ENCODE measurements at regions not wholly inside any gene's neighbourhood (a gene's known extent, or its start where the extent isn't known, plus 50 kb on each side); places are given as distances from the start of the nearest gene placed in this dataset.
"Not testable (repeated sequence)": the region's sequence is repeated elsewhere in the genome, so short reads cannot be mapped to it uniquely, and the experiment has no call there.

- Histone ChIP-seq H3K4me3 (ENCODE audit: low read length) (no peak overlapping the region), H3K27me3 (ENCODE audit: insufficient read depth, low read length) (no peaks in the 10 kb centered on the region), H3K4me1 (ENCODE audit: insufficient read depth, low read length) (no peaks in the 10 kb centered on the region), H3K9me3 (ENCODE audit: low read depth, low read length) (no peaks in the 10 kb centered on the region)
These were observed 114.2 kb upstream of the ZNF236 start for GRCh38 chr18:76708071-76708721.

- Histone ChIP-seq H3K4me1 (ENCODE audit: insufficient read depth, low read length) (no peaks in the 10 kb centered on the region), H3K27me3 (ENCODE audit: insufficient read depth, low read length) (no peaks in the 10 kb centered on the region), H3K4me3 (ENCODE audit: low read length) (no peak overlapping the region), H3K9me3 (ENCODE audit: low read depth, low read length) (no peaks in the 10 kb centered on the region)
These were observed 114.8 kb upstream of the ZNF236 start for GRCh38 chr18:76707534-76707933.

- not testable (repeated sequence) for H3K4me3 ChIP-seq (ENCODE audit: low read length); H3K9me3 ChIP-seq (ENCODE audit: low read depth, low read length); H3K27me3 ChIP-seq (ENCODE audit: insufficient read depth, low read length); H3K4me1 ChIP-seq (ENCODE audit: insufficient read depth, low read length)
These were observed 117.8 kb upstream of the ZNF236 start for GRCh38 chr18:76704589-76704988.

- no peaks in the 10 kb centered on the region for H3K9me3 ChIP-seq (ENCODE audit: low read depth, low read length)
- no peaks in the 10 kb centered on the region for H3K4me1 ChIP-seq (ENCODE audit: insufficient read depth, low read length)
- H3K4me3 ChIP-seq (ENCODE audit: low read length) = no peak overlapping the region
- peaks cover 11% of the 10 kb centered on the region for H3K27me3 ChIP-seq (ENCODE audit: insufficient read depth, low read length)
These were observed 122.4 kb upstream of the ZNF236 start for GRCh38 chr18:76699923-76700322.

DNA sequence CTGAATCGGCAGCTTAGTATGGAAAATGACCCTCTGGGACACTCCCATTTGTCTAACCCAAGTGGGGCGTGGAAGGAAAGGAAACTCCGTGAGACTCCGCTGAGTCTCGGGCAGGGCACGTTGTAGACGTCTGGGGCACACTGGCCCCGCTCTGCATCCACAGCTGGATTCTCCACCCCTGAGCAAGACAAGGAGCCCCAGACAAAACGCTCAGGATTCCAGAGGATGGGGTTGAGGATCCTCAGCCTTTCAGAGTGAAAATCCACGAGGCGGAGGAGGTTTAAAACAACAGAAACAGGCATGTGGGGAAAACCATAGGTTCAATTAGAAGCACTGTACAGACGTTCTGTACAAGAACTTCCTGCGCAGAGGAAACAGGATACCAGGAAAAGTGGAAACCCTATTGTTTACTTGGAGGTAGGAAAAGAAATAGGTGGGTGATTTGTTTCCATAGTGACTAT lies 124.9 kb upstream of the ZNF236 start:
- Histone ChIP-seq H3K4me3 (ENCODE audit: low read length) (no peak overlapping the region), H3K9me3 (ENCODE audit: low read depth, low read length) (no peaks in the 10 kb centered on the region), H3K27me3 (ENCODE audit: insufficient read depth, low read length) (peaks cover 13% of the 10 kb centered on the region), H3K4me1 (ENCODE audit: insufficient read depth, low read length) (no peaks in the 10 kb centered on the region)

GRCh38 chr18:76691800-76692199 lies 130.6 kb upstream of the ZNF236 start:
- Histone ChIP-seq H3K4me1 (ENCODE audit: insufficient read depth, low read length) (peaks cover 3% of the 10 kb centered on the region), H3K9me3 (ENCODE audit: low read depth, low read length) (no peaks in the 10 kb centered on the region), H3K27me3 (ENCODE audit: insufficient read depth, low read length) (peaks cover 6% of the 10 kb centered on the region), H3K4me3 (ENCODE audit: low read length) (no peak overlapping the region)

- Histone ChIP-seq H3K4me3 (ENCODE audit: low read length) (no peak overlapping the region), H3K4me1 (ENCODE audit: insufficient read depth, low read length) (peaks cover 7% of the 10 kb centered on the region), H3K9me3 (ENCODE audit: low read depth, low read length) (no peaks in the 10 kb centered on the region)
These were observed 132.6 kb upstream of the ZNF236 start for GRCh38 chr18:76689646-76690264.

DNA sequence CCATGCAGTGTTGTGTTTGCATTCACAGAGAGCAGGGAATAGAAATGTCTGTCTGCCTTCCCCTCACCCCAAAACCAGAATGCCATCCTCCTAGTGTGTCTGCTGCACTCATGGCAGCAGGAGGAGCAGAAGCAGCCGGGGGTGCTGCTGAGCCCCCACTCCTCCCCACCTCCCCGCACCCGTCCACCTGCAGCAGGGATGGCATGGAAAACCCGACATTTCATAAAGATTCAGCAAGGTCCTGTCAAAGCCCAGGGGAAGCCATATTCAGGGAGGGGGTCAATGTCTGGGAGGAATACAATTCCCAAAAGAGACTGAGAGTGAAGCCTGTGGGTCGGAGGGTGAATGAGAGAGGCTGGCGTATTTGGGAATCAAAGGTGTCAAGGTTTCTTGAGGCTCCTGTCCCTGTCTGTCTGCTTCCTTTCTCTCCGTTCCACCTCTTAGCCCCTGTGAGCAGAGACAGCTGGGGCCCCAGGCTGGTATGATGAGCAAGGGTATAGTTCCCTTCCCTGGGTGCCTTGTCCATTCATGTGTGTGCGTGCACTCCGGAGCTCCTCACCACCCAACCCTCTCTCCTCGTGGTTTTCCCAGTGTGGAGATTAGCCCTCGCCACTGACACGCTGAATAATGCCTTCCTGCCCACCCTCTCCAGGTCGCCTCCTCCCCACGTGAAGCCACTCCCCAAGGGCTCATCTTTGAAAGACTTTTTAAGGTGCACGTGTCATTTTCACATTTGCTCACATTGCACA lies 133.5 kb upstream of the ZNF236 start:
- Histone ChIP-seq H3K4me1 (ENCODE audit: insufficient read depth, low read length) (peaks cover 7% of the 10 kb centered on the region), H3K9me3 (ENCODE audit: low read depth, low read length) (no peaks in the 10 kb centered on the region), H3K27me3 (ENCODE audit: insufficient read depth, low read length) (peaks cover 6% of the 10 kb centered on the region), H3K4me3 (ENCODE audit: low read length) (no peak overlapping the region)

More at GRCh38 chr18:76689646-76690264, 132.6 kb upstream of the ZNF236 start:
- H3K27me3 ChIP-seq (ENCODE audit: insufficient read depth, low read length) = peaks cover 6% of the 10 kb centered on the region

DNA sequence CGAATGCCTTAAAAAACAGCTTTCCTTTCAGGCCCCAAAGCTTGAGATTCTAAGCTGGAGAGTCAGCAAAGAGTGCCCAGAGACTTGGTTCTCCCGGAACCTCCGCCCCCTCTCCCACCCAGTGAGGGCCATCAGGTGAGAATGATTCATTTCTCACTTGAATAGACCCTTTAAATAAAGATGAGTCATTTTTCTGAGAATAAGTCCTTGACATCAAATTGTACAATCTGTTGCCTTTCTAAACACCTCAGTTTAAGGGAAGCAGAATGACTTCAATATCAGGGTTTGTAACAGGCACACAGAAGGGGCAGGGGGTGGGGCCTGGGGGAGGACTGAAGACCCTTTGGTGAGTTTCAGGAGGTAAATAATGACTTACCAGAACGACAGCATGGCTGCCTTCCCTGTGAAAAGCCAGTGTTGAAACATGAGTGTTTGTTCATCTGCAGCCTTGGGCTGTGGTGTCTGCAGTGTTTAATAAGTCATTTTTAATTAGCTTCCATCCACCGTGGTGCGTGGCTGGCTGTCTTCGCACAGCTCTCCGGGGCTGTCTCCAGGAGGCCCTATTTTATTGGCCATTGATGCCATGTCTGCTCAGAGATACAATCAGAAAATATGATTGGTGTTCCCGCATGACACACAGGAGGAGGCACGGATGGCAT lies 134.9 kb upstream of the ZNF236 start:
- Histone ChIP-seq H3K9me3 (ENCODE audit: low read depth, low read length) (no peaks in the 10 kb centered on the region), H3K4me1 (ENCODE audit: insufficient read depth, low read length) (peaks cover 7% of the 10 kb centered on the region), H3K27me3 (ENCODE audit: insufficient read depth, low read length) (peaks cover 2% of the 10 kb centered on the region), H3K4me3 (ENCODE audit: low read length) (no peak overlapping the region)

DNA sequence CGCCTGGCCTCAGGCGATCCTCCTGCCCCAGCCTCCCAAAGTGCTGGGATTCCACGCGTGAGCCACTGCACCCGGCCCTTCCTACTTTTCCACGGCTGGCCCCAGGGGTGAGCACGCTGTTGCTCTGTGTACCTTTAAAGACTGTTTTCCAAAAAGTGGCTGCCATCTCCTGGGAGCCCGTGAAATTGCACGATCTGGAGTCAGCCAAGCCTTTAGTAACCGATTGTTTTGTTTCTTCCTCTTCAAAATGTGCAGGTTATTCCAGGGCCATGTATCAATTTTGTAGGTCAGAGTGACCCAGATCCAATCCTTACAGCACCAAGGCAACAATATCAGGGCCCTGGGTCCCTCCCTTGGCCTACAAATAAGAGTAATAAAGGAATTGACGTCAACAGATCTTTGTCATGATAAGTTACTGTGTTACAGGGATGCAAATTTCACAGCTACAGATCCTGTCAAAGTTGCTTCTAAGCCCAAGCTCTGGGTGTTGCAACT lies 135.6 kb upstream of the ZNF236 start:
- H3K27me3 ChIP-seq (ENCODE audit: insufficient read depth, low read length) = peaks cover 2% of the 10 kb centered on the region
- H3K9me3 ChIP-seq (ENCODE audit: low read depth, low read length) = no peaks in the 10 kb centered on the region
- no peak overlapping the region for H3K4me3 ChIP-seq (ENCODE audit: low read length)
- peaks cover 7% of the 10 kb centered on the region for H3K4me1 ChIP-seq (ENCODE audit: insufficient read depth, low read length)

GRCh38 chr18:76685860-76686259 lies 136.5 kb upstream of the ZNF236 start:
- peaks cover 7% of the 10 kb centered on the region for H3K4me1 ChIP-seq (ENCODE audit: insufficient read depth, low read length)
- H3K4me3 ChIP-seq (ENCODE audit: low read length) = no peak overlapping the region
- peaks cover 2% of the 10 kb centered on the region for H3K27me3 ChIP-seq (ENCODE audit: insufficient read depth, low read length)
- H3K9me3 ChIP-seq (ENCODE audit: low read depth, low read length) = no peaks in the 10 kb centered on the region

DNA sequence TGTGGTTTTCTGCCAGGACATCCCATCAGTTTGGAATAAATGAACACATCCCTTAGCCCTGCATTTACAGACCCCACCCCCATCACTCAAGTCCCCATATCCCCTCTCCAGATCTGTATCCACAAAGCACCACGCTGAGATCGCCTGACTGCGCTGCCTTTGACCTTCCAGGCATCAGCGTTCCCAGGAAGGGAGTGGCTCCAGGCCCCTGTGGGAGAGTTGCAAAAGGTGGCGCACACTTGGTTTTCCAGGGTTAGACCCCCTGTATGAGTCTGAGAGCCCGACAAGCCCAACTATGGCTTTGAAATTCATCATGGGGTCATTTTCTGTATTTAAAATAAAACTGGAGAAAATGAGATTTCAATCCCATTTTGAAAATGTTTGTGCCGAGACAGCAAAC lies 137.0 kb upstream of the ZNF236 start:
- Histone ChIP-seq H3K27me3 (ENCODE audit: insufficient read depth, low read length) (peaks cover 2% of the 10 kb centered on the region), H3K4me3 (ENCODE audit: low read length) (no peak overlapping the region), H3K4me1 (ENCODE audit: insufficient read depth, low read length) (peaks cover 7% of the 10 kb centered on the region)

DNA sequence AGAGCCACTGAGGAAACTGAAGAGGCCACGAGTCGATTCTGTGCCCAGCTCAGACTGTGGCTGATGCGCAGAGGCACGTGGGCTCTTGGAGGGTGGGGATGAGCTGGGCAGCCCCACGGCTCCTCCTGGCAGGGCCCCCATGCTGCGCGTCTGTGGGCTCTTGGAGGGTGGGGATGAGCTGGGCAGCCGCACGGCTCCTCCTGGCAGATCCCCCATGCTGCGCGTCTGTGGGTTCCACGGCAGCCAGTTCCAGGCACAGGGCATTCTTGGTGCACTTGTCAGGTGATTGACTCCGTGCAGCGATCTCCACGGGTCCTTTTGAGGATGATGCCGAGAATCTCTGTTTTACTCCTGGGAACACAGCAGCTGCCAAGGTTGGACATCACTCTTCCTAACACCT lies 138.1 kb upstream of the ZNF236 start:
- no peaks in the 10 kb centered on the region for H3K9me3 ChIP-seq (ENCODE audit: low read depth, low read length)
- no peak overlapping the region for H3K4me3 ChIP-seq (ENCODE audit: low read length)
- peaks cover under 1% of the 10 kb centered on the region for H3K27me3 ChIP-seq (ENCODE audit: insufficient read depth, low read length)
- H3K4me1 ChIP-seq (ENCODE audit: insufficient read depth, low read length) = peaks cover 7% of the 10 kb centered on the region

More for the DNA sequence above, 137.0 kb upstream of the ZNF236 start:
- H3K9me3 ChIP-seq (ENCODE audit: low read depth, low read length) = no peaks in the 10 kb centered on the region

DNA sequence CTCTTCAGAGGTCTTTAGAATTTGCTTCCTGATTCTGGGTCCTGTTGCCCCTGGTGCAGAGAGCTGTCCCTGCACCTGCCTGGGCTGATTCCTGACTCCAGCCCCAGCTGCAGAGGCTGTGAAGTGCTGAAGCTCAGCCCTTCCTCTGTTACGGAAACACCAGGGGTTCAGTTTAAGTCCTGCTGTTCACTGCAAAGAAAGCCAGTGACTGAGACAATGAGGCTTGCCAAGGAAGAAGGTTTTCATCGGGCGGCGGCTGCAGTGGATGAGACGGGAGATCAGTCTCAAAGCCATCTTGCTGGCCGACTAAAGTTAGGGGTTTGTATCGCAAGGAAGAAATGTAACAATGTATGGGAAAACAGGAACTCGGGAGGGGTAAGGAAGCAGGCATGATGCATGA lies 142.4 kb upstream of the ZNF236 start:
- H3K4me3 ChIP-seq (ENCODE audit: low read length) = no peak overlapping the region
- no peaks in the 10 kb centered on the region for H3K9me3 ChIP-seq (ENCODE audit: low read depth, low read length)
- H3K4me1 ChIP-seq (ENCODE audit: insufficient read depth, low read length) = no peaks in the 10 kb centered on the region
- H3K27me3 ChIP-seq (ENCODE audit: insufficient read depth, low read length) = no peaks in the 10 kb centered on the region

- Histone ChIP-seq H3K4me3 (ENCODE audit: low read length) (no peak overlapping the region), H3K27me3 (ENCODE audit: insufficient read depth, low read length) (no peaks in the 10 kb centered on the region), H3K9me3 (ENCODE audit: low read depth, low read length) (no peaks in the 10 kb centered on the region), H3K4me1 (ENCODE audit: insufficient read depth, low read length) (no peaks in the 10 kb centered on the region)
These were observed 143.1 kb upstream of the ZNF236 start for GRCh38 chr18:76679259-76679658.
